CD14-positive monocyte (primary cell): ENCODE measurements at regions not wholly inside any gene's neighbourhood (a gene's known extent, or its start where the extent isn't known, plus 50 kb on each side); places are given as distances from the start of the nearest gene placed in this dataset.
A peak's percentile ranks its signal among the peaks of the same experiment; 100 is the strongest.

Experiments
- DNase-seq, 3 donors: peaks; one replicate each; pipeline ENCODE4 v3.0.0-alpha.2; 2011 to 2022
- H2AFZ ChIP-seq: 2 replicates; pipeline ENCODE4 v1.6.0; 2012; ENCODE audit warnings: mild to moderate bottlenecking, low read depth, low read length, inconsistent platforms; ENCODE audit not compliant: insufficient read depth, poor library complexity, severe bottlenecking
- H3K27ac ChIP-seq, 2 donors: 1 replicate in 1 of 2; 2 replicates in 1 of 2; pipeline ENCODE4 v1.5.1; 2012 to 2013; ENCODE audit warnings: low read length in 2 of 2, control low read depth in 1 of 2, inconsistent platforms in 1 of 2, low read depth in 1 of 2, mild to moderate bottlenecking in 1 of 2
- H3K27me3 ChIP-seq, 2 donors: one replicate each; pipeline versions ENCODE4 v1.6.0 to v1.6.1; 2011 to 2013; ENCODE audit warnings: low read length in 2 of 2; ENCODE audit not compliant: control insufficient read depth in 2 of 2, insufficient read depth in 2 of 2
- H3K36me3 ChIP-seq, 2 donors: replicated peaks in 1 of 2; 1 replicate in 1 of 2; 2 replicates in 1 of 2; pipeline versions ENCODE4 v1.5.1 to v1.6.1; 2012 to 2013; ENCODE audit warnings: low read length in 2 of 2, control low read depth in 1 of 2, inconsistent platforms in 1 of 2, mild to moderate bottlenecking in 1 of 2; ENCODE audit not compliant: insufficient read depth in 2 of 2, control insufficient read depth in 1 of 2
- H3K4me1 ChIP-seq, 2 donors: 1 replicate in 1 of 2; 2 replicates in 1 of 2; pipeline versions ENCODE4 v1.5.1 to v1.6.1; 2012 to 2013; ENCODE audit warnings: low read length in 2 of 2, control low read depth in 1 of 2, inconsistent platforms in 1 of 2, mild to moderate bottlenecking in 1 of 2, moderate library complexity in 1 of 2; ENCODE audit not compliant: insufficient read depth in 2 of 2, control insufficient read depth in 1 of 2
- H3K4me2 ChIP-seq: replicated peaks from 2 replicates; pipeline ENCODE3; 2012; ENCODE audit warnings: low read length, moderate library complexity, mild to moderate bottlenecking; ENCODE audit not compliant: poor library complexity, severe bottlenecking; ENCODE audit errors: extremely low read depth
- H3K4me3 ChIP-seq, 3 experiments: fragments of 200-600 bp in 1 of 3; sonication (generic) in 1 of 3; replicated peaks in 1 of 3; 1 replicate in 2 of 3; 2 replicates in 1 of 3; pipeline ENCODE4 v1.5.1; 2011 to 2013; ENCODE audit warnings: low read length in 3 of 3, mild to moderate bottlenecking in 3 of 3, control low read depth in 2 of 3, low read depth in 2 of 3, inconsistent platforms in 1 of 3, moderate library complexity in 1 of 3
- H3K79me2 ChIP-seq: 2 replicates; pipeline ENCODE4 v1.6.0; 2012; ENCODE audit warnings: mild to moderate bottlenecking, control low read depth, inconsistent platforms, low read length, moderate library complexity; ENCODE audit not compliant: insufficient read depth
- H3K9ac ChIP-seq: 2 replicates; pipeline ENCODE4 v1.6.0; 2017; ENCODE audit warnings: low read length, mild to moderate bottlenecking; ENCODE audit not compliant: insufficient read depth, poor library complexity, severe bottlenecking
- H3K9me3 ChIP-seq, 2 donors: replicated peaks in 1 of 2; 1 replicate in 1 of 2; 2 replicates in 1 of 2; pipeline versions ENCODE4 v1.5.1 to v1.6.1; 2012 to 2013; ENCODE audit warnings: low read length in 2 of 2, control low read depth in 1 of 2; ENCODE audit not compliant: control insufficient read depth in 1 of 2, insufficient read depth in 1 of 2
- H4K20me1 ChIP-seq: 2 replicates; pipeline ENCODE4 v1.6.0; 2012; ENCODE audit warnings: mild to moderate bottlenecking, low read length, control low read depth, moderate library complexity; ENCODE audit not compliant: insufficient read depth
- H3K27ac Mint-ChIP-seq, 7 donors: one replicate each; pipeline ENCODE4 v1.8.0; 2020; ENCODE audit warnings: mild to moderate bottlenecking in 7 of 7, mixed read lengths in 7 of 7, moderate library complexity in 6 of 7, inconsistent platforms in 2 of 7
- H3K27me3 Mint-ChIP-seq, 3 donors: one replicate each; pipeline ENCODE4 v1.8.0; 2021 to 2022; ENCODE audit warnings: low read depth in 3 of 3, mild to moderate bottlenecking in 3 of 3, mixed read lengths in 3 of 3, moderate library complexity in 3 of 3, inconsistent platforms in 1 of 3
- H3K36me3 Mint-ChIP-seq, 2 donors: one replicate each; pipeline ENCODE4 v1.8.0; 2020; ENCODE audit warnings: mixed read lengths in 2 of 2, inconsistent platforms in 1 of 2, mild to moderate bottlenecking in 1 of 2
- H3K4me1 Mint-ChIP-seq: one replicate; pipeline ENCODE4 v1.8.0; 2020; ENCODE audit warnings: mild to moderate bottlenecking, mixed read lengths
- H3K4me3 Mint-ChIP-seq, 2 donors: one replicate each; pipeline ENCODE4 v1.8.0; 2020; ENCODE audit warnings: mild to moderate bottlenecking in 2 of 2, mixed read lengths in 2 of 2, moderate library complexity in 1 of 2
- H3K9me3 Mint-ChIP-seq, 7 donors: one replicate each; pipeline ENCODE4 v1.8.0; 2020 to 2022; ENCODE audit warnings: mixed read lengths in 7 of 7, mild to moderate bottlenecking in 6 of 7, moderate library complexity in 6 of 7, inconsistent platforms in 2 of 7
- CTCF ChIP-seq: fragments of 200-600 bp; IDR thresholded peaks from one replicate; pipeline ENCODE4 v1.8.0; 2022; ENCODE audit warnings: antibody characterized with exemption, mild to moderate bottlenecking
- WGBS: methylation state at CpG from one replicate; pipeline ENCODE4 v1.1.5; 2013; ENCODE audit warnings: missing lambda C conversion rate; ENCODE audit not compliant: insufficient coverage; 5-methylcytosine and 5-hydroxymethylcytosine counted together
- intact Hi-C, 2 donors: fragments of 100-400 bp; cut with micrococcal nuclease; formaldehyde crosslinking; loops; one replicate each; pipeline versions ENCODE4 v1.15.0 to v1.15.1; 2023

- peak overlapping the region in 1 of 7 donors; percentile 22 for H3K27ac Mint-ChIP-seq
- peaks cover 13 to 21% of the 10 kb centered on the region in 2 donors for H3K4me1 ChIP-seq
- H3K9me3 Mint-ChIP-seq: peaks cover 12 to 26% (median 17%) of the 10 kb centered on the region in 7 donors
- H3K27me3 ChIP-seq: no peaks in the 10 kb centered on the region
- no peaks in the 10 kb centered on the region for H3K36me3 Mint-ChIP-seq
- H4K20me1 ChIP-seq: no peaks in the 10 kb centered on the region
- intact Hi-C loops: no loop called here
- H3K36me3 ChIP-seq: no peaks in the 10 kb centered on the region
- peaks cover 19% of the 10 kb centered on the region for H3K4me1 Mint-ChIP-seq
- no peak for TF ChIP-seq CTCF
- peaks cover 14 to 15% of the 10 kb centered on the region in 2 donors for H3K9me3 ChIP-seq
- H3K27me3 Mint-ChIP-seq: peaks cover 0 to 6% (median 5%) of the 10 kb centered on the region in 3 donors
- H3K4me3 ChIP-seq: no peak overlapping the region
- no peak overlapping the region for H3K4me2 ChIP-seq
- WGBS: no CpG with 5 or more reads among the region's 2 CpGs
- no peak for DNase-seq
- H3K27ac ChIP-seq: no peak overlapping the region
- H3K79me2 ChIP-seq: no peaks in the 10 kb centered on the region
- H2AFZ ChIP-seq: no peak overlapping the region
- no peak overlapping the region for H3K9ac ChIP-seq
- H3K4me3 Mint-ChIP-seq: no peak overlapping the region
These were observed 550.0 kb downstream of the MN1 start for GRCh38 chr22:27251563-27251962.

- H3K27me3 Mint-ChIP-seq: peaks cover 0 to 6% (median 5%) of the 10 kb centered on the region in 3 donors
- no peak overlapping the region for H2AFZ ChIP-seq
- intact Hi-C loops: no loop called here
- peaks cover 17% of the 10 kb centered on the region for H3K4me1 Mint-ChIP-seq
- H3K27ac ChIP-seq: no peak overlapping the region
- peak; percentile 59 to 67 (median 60) for DNase-seq
- H4K20me1 ChIP-seq: no peaks in the 10 kb centered on the region
- peaks cover 14 to 15% of the 10 kb centered on the region in 2 donors for H3K9me3 ChIP-seq
- H3K4me2 ChIP-seq: peak overlapping the region; percentile 16
- H3K27me3 ChIP-seq: no peaks in the 10 kb centered on the region
- H3K4me3 Mint-ChIP-seq: peak overlapping the region in 1 of 2 donors; percentile 50
- peaks cover 10 to 20% of the 10 kb centered on the region in 2 donors for H3K4me1 ChIP-seq
- H3K27ac Mint-ChIP-seq: peak overlapping the region in 5 of 7 donors; percentile 1 to 78 (median 74)
- H3K4me3 ChIP-seq: no peak overlapping the region
- no peaks in the 10 kb centered on the region for H3K36me3 ChIP-seq
- H3K9me3 Mint-ChIP-seq: peaks cover 12 to 23% (median 17%) of the 10 kb centered on the region in 7 donors
- no peak overlapping the region for H3K9ac ChIP-seq
- H3K79me2 ChIP-seq: no peaks in the 10 kb centered on the region
- 71% methylated on average over 1 of the region's 9 CpGs for WGBS
- H3K36me3 Mint-ChIP-seq: no peaks in the 10 kb centered on the region
- no peak for TF ChIP-seq CTCF
These were observed 549.1 kb downstream of the MN1 start for GRCh38 chr22:27252282-27253049.
